Inferior parietal cortex (tissue), 1 donor: ENCODE measurements at regions not wholly inside any gene's neighbourhood (a gene's known extent, or its start where the extent isn't known, plus 50 kb on each side); places are given as distances from the start of the nearest gene placed in this dataset.

Experiments
- DNase-seq: peaks from one replicate; pipeline ENCODE4 v3.0.0-alpha.2; 2016; ENCODE audit errors: extremely low spot score

GRCh38 chr1:36582066-36582755 is 99.5 kb upstream of the CSF3R start:
- DNase-seq: no peak

- no peak for DNase-seq
Observed at GRCh38 chr1:36580524-36580923, 97.8 kb upstream of the CSF3R start.

GRCh38 chr1:36579039-36579438 is 96.3 kb upstream of the CSF3R start:
- no peak for DNase-seq

- DNase-seq: no peak
Observed at GRCh38 chr1:36576551-36577110, 93.9 kb upstream of the CSF3R start.

- DNase-seq: peak; percentile 47
Observed at GRCh38 chr1:36576118-36576517, 93.4 kb upstream of the CSF3R start.

- no peak for DNase-seq
Observed at GRCh38 chr1:36573445-36573844, 90.7 kb upstream of the CSF3R start.

GRCh38 chr1:36572906-36573305 is 90.2 kb upstream of the CSF3R start:
- no peak for DNase-seq

- no peak for DNase-seq
Observed at GRCh38 chr1:36572142-36572715, 89.5 kb upstream of the CSF3R start.

GRCh38 chr1:36571106-36571505 is 88.4 kb upstream of the CSF3R start:
- DNase-seq: no peak

- no peak for DNase-seq
Observed at GRCh38 chr1:36570478-36571060, 87.9 kb upstream of the CSF3R start.

GRCh38 chr1:36570006-36570405 is 87.3 kb upstream of the CSF3R start:
- DNase-seq: no peak

GRCh38 chr1:36567601-36568341 is 85.1 kb upstream of the CSF3R start:
- DNase-seq: no peak

GRCh38 chr1:36565576-36566501 is 83.1 kb upstream of the CSF3R start:
- no peak for DNase-seq

GRCh38 chr1:36562181-36562685 is 79.5 kb upstream of the CSF3R start:
- no peak for DNase-seq

- DNase-seq: no peak
Observed at GRCh38 chr1:36561361-36561724, 78.6 kb upstream of the CSF3R start.

- no peak for DNase-seq
Observed at GRCh38 chr1:36560621-36561360, 78.1 kb upstream of the CSF3R start.

- no peak for DNase-seq
Observed at GRCh38 chr1:36560177-36560576, 77.5 kb upstream of the CSF3R start.

- DNase-seq: no peak
Observed at GRCh38 chr1:36559061-36559460, 76.3 kb upstream of the CSF3R start.

GRCh38 chr1:36557041-36558000 is 74.6 kb upstream of the CSF3R start:
- no peak for DNase-seq
